Breast epithelium (tissue), 4 donors: ENCODE measurements at regions not wholly inside any gene's neighbourhood (a gene's known extent, or its start where the extent isn't known, plus 50 kb on each side); places are given as distances from the start of the nearest gene placed in this dataset.

Experiments
- DNase-seq, 2 donors: peaks; one replicate each; pipeline ENCODE4 v3.0.0-alpha.2; 2019; ENCODE audit warnings: low spot score in 2 of 2
- H3K27ac ChIP-seq, 2 donors: fragments of 200-600 bp; sonication (generic) in 1 of 2; one replicate each; pipeline ENCODE4 v1.5.1; 2016 to 2019; ENCODE audit warnings: mild to moderate bottlenecking in 1 of 2
- H3K27me3 ChIP-seq, 2 donors: fragments of 200-600 bp; sonication (generic) in 1 of 2; one replicate each; pipeline versions ENCODE4 v1.5.1 to v1.6.0; 2017 to 2019; ENCODE audit warnings: control low read depth in 1 of 2, mild to moderate bottlenecking in 1 of 2
- H3K36me3 ChIP-seq: fragments of 200-600 bp; one replicate; pipeline ENCODE4 v1.5.1; 2019
- H3K4me1 ChIP-seq, 2 donors: fragments of 200-600 bp; sonication (generic); one replicate each; pipeline ENCODE4 v1.5.1; 2016 to 2019; ENCODE audit warnings: control low read depth in 1 of 2
- H3K4me3 ChIP-seq, 3 donors: fragments of 200-600 bp; sonication (generic); 1 replicate in 2 of 3; 2 replicates in 1 of 3; pipeline ENCODE4 v1.5.1; 2016 to 2019; ENCODE audit warnings: mild to moderate bottlenecking in 3 of 3, moderate library complexity in 2 of 3
- H3K9me3 ChIP-seq, 2 donors: fragments of 200-600 bp; sonication (generic) in 1 of 2; one replicate each; pipeline ENCODE4 v1.5.1; 2016 to 2019; ENCODE audit warnings: control low read depth in 1 of 2
- CTCF ChIP-seq, 3 donors: fragments of 450-650 bp; IDR thresholded peaks; one replicate each; pipeline ENCODE4 v1.5.1; 2016 to 2017; ENCODE audit warnings: antibody characterized with exemption in 3 of 3, mild to moderate bottlenecking in 3 of 3, moderate library complexity in 3 of 3
- POLR2A ChIP-seq: fragments of 450-650 bp; IDR thresholded peaks from one replicate; pipeline ENCODE4 v1.6.1; 2016; ENCODE audit warnings: antibody characterized with exemption, mild to moderate bottlenecking, moderate library complexity
- POLR2AphosphoS5 ChIP-seq, 3 donors: sonication (generic); formaldehyde crosslinking; IDR thresholded peaks; one replicate each; pipeline ENCODE4 v1.6.1; 2017; ENCODE audit warnings: antibody characterized with exemption in 3 of 3
- intact Hi-C: fragments of 100-400 bp; cut with DNase I; formaldehyde crosslinking; loops from one replicate; pipeline ENCODE4 v1.15.1; 2023; ENCODE audit warnings: low total_unique reads

GRCh38 chr4:107472265-107472948 is 247.6 kb downstream of the PAPSS1 start:
- no peak overlapping the region for H3K27ac ChIP-seq
- no peaks in the 10 kb centered on the region for H3K27me3 ChIP-seq
- DNase-seq = no peak
- no peak overlapping the region for H3K4me3 ChIP-seq
- H3K4me1 ChIP-seq = no peaks in the 10 kb centered on the region
- H3K9me3 ChIP-seq = no peaks in the 10 kb centered on the region
- intact Hi-C loops = no loop called here
- TF ChIP-seq CTCF (IDR thresholded peaks at IDR 0.05) (no peak), POLR2AphosphoS5 (IDR thresholded peaks at IDR 0.05) (no peak), POLR2A (no peak)
- no peaks in the 10 kb centered on the region for H3K36me3 ChIP-seq

- TF ChIP-seq POLR2AphosphoS5 (IDR thresholded peaks at IDR 0.05) (no peak), POLR2A (no peak), CTCF (IDR thresholded peaks at IDR 0.05) (no peak)
- intact Hi-C loops = no loop called here
- no peaks in the 10 kb centered on the region for H3K9me3 ChIP-seq
- H3K4me3 ChIP-seq = no peak overlapping the region
- H3K4me1 ChIP-seq = no peaks in the 10 kb centered on the region
- H3K27ac ChIP-seq = no peak overlapping the region
- no peaks in the 10 kb centered on the region for H3K36me3 ChIP-seq
- no peak for DNase-seq
- H3K27me3 ChIP-seq = no peaks in the 10 kb centered on the region
Observed at GRCh38 chr4:107470173-107470572, 249.9 kb downstream of the PAPSS1 start.

GRCh38 chr4:107468812-107469211 is 251.2 kb downstream of the PAPSS1 start:
- Histone ChIP-seq H3K27ac (no peak overlapping the region), H3K27me3 (no peaks in the 10 kb centered on the region), H3K4me3 (no peak overlapping the region), H3K4me1 (no peaks in the 10 kb centered on the region), H3K9me3 (no peaks in the 10 kb centered on the region), H3K36me3 (no peaks in the 10 kb centered on the region)
- intact Hi-C loops = no loop called here
- no peak for DNase-seq
- TF ChIP-seq CTCF (IDR thresholded peaks at IDR 0.05) = no peak
- TF ChIP-seq POLR2A = no peak
- TF ChIP-seq POLR2AphosphoS5 (IDR thresholded peaks at IDR 0.05) = no peak

GRCh38 chr4:107468156-107468555 is 251.9 kb downstream of the PAPSS1 start:
- intact Hi-C loops = no loop called here
- no peak overlapping the region for H3K27ac ChIP-seq
- H3K9me3 ChIP-seq = no peaks in the 10 kb centered on the region
- no peaks in the 10 kb centered on the region for H3K4me1 ChIP-seq
- no peak overlapping the region for H3K4me3 ChIP-seq
- TF ChIP-seq POLR2A (no peak), POLR2AphosphoS5 (IDR thresholded peaks at IDR 0.05) (no peak), CTCF (IDR thresholded peaks at IDR 0.05) (no peak)
- no peaks in the 10 kb centered on the region for H3K27me3 ChIP-seq
- H3K36me3 ChIP-seq = no peaks in the 10 kb centered on the region
- DNase-seq = no peak

GRCh38 chr4:107467461-107467860 is 252.6 kb downstream of the PAPSS1 start:
- TF ChIP-seq POLR2A = no peak
- intact Hi-C loops = no loop called here
- Histone ChIP-seq H3K4me1 (no peaks in the 10 kb centered on the region), H3K36me3 (no peaks in the 10 kb centered on the region), H3K27ac (no peak overlapping the region), H3K9me3 (no peaks in the 10 kb centered on the region), H3K27me3 (no peaks in the 10 kb centered on the region), H3K4me3 (no peak overlapping the region)
- DNase-seq = no peak
